GM11168 (cell line): ENCODE measurements at regions not wholly inside any gene's neighbourhood (a gene's known extent, or its start where the extent isn't known, plus 50 kb on each side); places are given as distances from the start of the nearest gene placed in this dataset.

Experiments used
- in situ Hi-C: fragments of 300-500 bp; cut with MboI; formaldehyde crosslinking; loops from one replicate; pipeline ENCODE4 v1.12.0; 2022; ENCODE audit warnings: low sequenced_read_pairs; ENCODE audit not compliant: unreplicated experiment

DNA sequence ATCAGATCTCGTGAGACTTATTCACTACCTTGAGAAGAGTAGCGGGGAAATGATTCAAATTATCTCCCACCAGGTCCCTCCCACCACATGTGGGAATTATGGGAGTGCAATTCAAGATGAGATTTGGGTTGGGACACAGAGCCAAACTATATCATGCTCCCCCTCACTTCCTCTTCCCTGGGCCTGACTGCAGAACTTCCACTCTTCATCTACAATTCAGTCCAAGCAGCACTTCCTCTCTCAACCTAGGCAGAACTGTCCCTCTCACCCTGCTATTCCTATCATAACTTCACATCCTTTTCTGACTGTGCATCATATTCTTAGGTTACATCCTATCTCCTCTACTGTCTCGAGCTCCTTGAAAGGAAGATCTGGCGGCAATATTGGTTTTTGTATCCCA, 184.0 kb upstream of the HDDC2 start:
- in situ Hi-C loops = no loop called here

DNA sequence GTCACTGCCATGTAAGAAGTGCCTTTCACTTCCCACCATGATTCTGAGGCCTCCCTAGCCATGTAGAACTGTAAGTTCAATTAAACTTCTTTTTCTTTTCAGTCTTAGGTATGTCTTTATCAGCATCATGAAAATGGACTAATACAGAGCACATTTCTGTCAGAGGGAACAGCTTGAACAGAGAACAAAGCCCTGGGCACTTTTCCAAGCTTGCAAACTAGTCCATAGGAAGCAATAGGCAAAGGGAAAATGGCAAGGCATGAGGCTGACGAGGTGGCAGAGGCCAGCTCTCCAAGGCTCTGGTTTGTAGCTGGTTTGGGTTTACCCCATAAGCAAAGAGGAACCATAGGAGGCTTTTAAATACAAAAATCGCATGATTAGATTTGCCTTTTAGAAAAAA, 185.1 kb upstream of the HDDC2 start:
- in situ Hi-C loops = no loop called here

DNA sequence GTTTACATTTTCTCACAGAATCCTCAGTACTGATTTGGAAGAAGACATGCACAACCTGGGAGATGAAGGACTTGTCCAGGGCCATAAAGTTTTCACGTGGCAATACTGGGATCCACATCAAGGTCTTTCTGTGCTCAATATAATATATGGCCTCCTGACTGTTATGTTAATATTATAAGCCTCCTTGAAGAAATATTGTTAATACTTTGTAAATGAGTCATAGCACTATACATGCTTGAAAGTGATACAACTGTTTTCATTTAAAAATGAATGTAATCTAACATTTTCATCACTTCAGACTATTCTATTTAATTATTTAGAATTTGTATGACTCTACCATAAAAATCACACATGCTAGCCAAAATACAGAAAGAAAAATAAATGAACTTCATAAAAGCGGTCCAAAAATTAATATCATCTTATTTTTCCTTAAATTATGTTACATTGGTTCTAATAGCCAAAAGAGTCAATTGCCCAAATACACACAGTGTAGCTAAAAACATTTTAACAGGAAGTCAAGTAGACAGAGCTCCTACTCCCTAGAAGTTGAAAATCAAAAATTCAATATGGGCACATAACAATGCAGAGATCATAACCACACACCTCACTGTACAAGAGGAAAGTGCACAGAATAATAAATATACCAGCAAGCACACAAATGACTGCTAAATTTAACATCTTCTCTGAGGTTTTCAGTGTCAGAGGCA, 188.0 kb upstream of the HDDC2 start:
- in situ Hi-C loops = no loop called here

DNA sequence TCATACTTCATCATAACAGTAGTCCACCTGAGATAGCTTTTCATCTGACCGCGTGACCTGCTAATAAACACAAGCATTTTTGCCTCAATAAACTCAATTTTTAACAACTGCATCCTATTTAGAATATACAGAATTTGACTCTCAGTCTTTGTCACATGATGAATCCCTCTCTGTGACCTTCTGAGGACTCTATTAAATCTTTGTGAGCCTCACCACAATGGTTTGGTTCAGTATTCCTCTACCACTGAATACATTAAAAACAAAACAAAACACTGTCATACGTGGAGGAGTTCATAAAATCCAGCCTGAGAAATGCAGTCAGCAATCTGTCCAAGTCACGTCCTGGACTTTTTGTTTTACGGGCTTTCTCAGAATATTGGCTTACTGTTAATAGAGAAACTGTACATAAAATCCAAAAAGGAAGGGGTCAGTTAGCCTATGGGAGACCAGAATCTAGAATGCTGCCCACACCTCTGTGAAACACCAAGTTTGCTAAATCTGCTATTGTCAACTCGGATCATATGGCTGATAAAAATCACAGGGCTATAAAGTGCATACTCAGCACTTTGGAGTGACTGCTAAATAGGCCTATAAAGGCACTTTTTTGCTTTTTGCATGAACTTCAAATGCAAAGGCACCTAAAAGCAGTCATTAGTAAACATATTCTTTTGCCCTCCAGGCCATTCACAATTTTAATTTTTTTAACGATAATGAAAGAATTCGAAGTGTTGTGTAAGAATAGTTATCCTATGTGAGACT, 190.3 kb upstream of the HDDC2 start:
- in situ Hi-C loops = no loop called here

DNA sequence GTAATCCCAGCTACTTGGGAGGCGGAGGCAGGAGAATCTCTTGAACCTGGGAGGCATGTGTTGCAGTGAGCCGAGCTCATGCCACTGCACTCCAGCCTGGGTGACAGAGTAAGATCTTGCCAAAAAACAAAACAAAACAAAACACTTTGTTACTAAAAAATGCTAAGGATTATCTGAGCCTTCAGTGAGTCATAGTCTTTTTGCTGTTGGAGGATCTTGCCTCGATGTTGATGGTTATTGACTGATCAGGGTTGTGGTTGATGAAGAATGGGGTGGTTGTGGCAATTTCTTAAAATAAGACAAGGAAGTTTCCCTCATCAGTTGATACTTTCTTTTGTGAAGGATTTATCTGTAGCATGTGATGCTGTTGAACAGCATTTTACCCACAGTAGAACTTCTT, 196.8 kb upstream of the HDDC2 start:
- in situ Hi-C loops = no loop called here

DNA sequence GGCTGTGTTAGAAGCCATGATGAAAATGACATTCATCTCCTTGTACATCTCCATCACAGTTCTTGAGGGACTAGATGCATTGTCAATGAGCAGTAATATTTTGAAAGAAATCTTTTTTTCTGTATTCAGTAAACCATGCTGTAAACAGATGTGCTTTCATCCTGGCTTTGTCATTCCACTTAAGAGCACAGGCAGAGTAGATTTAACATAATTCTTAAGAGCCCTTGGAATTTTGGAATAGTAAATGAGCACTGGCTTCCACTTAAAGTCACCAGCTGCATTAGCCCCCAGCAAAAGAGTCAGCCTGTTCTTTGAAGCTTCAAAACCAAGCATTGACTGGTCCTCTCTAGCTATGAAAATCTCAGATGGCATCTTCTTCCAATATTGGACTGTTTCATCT, 197.8 kb upstream of the HDDC2 start:
- in situ Hi-C loops = no loop called here

DNA sequence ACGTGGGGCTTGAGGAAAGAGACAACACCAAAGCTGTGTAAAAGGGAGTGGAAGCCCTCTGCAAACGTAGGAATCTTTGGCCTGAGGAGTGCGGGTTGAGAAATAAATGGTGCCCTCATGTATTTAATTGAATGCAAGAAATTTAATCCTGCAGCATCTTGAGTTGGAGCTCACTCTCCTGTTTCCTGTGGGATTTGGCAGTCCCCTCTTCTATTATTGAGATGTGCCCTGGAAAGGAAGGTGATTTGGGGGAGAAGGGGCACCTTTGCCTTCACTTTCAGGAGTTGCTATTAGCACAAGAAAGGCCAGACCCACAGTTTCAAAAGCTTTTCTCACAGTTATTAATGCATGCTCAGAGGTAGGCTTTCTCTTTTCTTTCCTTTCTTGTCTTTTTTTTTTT, 201.4 kb upstream of the HDDC2 start:
- in situ Hi-C loops = loop anchor here (25.0 kb wide), 1 partner anchor 259 kb away; no protein-coding TSS in a partner anchor

DNA sequence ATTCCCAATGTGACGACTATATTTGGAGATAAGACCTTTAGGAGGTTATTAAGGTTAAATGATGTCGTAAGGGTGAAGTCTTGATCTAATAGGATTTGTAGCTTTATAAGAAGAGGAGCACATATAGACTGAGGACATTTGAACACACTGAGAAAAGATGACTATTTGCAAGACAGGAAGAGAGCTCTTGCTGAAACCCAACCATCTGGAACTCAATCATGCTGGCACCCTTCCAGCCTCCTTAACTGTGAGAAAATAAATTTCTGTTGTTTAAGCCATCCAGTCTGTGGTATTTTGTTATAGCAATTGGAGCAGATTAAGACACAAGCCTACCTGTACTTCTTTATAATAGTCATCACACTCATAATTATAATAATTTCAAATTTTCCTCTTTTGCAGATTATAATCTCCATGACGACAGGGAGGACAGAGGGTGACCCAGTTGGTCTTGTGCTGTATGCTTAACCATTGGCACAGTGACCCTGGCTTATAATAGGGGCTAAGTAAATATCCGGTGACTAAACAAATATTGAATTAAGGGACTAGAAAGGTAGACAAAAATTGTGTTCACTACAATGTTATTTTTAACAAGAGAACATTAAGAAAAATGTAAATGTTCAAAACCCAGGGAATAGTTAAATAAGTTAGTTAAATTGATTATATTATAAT, 206.4 kb upstream of the HDDC2 start:
- in situ Hi-C loops = loop anchor here (25.0 kb wide), 1 partner anchor 254 kb away; no protein-coding TSS in a partner anchor

DNA sequence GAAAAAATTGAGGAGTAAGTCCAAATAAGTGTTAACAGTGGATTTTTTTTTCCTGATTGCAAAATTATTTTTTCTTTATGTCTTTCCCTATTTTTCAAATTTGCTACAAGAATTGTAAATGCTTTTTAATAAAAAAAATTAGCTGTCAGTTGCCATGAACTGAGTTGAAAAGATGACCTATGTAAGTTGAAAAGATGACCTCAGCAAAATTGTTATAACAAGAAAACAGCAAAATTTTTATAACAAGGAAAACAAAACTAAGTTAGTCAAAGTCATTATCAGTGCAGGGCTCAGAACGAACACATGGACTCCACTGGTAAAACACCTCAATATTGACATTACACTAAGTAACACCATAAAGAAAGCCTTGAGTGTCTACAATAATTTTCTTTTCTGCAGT, 207.0 kb upstream of the HDDC2 start:
- in situ Hi-C loops = loop anchor here (25.0 kb wide), 1 partner anchor 254 kb away; no protein-coding TSS in a partner anchor

DNA sequence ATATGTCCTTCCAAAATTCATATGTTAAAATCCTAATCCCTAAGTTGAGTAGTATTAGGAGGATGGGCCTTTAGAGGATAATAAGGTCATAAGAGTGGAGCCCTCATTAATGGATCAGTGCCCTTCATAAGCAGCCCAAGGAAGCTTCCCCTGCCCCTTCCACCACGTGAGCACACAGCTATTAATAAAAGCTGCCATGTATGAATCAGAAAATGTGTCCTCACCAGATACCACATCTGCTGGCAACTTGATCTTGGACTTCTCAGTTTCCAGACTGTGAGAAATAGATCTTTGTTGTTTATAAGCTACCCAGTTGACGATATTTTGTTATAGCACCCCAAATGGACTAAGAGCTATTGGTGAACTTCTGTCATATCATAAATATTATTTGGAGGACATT, 207.7 kb upstream of the HDDC2 start:
- in situ Hi-C loops = loop anchor here (25.0 kb wide), 1 partner anchor 253 kb away; no protein-coding TSS in a partner anchor

DNA sequence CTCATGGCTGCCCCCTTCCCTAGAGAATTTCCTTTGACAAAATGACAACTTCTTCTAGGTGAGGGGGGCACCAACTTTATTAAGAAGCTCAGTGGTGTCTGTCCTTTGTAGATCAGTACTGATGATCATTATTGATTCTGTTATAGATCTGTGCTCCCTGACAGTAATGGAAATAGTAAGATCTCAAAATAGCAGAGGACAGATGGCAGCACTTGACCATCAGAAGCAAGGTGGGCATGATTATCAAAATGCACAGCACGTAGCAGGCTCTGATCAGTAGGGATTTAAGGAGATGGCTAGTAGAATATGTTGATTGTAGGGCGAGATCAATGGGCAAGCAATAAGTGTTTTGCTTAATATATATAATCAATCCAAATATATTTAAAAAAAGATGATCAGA, 208.6 kb upstream of the HDDC2 start:
- in situ Hi-C loops = loop anchor here (25.0 kb wide), 1 partner anchor 252 kb away; no protein-coding TSS in a partner anchor

DNA sequence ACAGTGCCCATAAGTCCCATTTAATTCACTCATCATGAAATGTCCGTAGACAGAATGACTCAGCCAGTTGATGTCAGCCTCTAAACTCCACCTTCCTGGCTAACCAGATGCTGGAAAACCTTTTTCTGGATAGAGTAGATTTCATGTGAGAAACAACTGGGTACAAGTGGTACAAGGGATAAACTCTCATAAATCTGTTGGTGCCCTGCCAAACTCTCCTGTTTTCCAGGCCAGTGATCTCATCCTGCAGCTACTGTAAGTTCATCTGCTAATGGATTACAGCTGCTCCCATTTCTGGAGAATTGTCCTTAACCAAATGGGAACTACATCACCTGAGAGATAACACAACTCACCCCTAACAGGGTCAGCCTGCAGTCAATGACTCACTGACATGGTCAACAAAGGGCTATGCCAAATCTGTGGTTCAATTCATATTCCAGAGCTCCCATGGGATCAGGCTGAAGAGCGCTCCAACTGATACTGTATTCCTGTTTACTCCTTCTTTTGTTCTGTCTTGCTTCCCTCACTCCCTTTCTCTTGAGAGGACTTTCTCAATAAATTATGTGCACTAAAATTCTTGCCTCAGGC, 210.1 kb upstream of the HDDC2 start:
- in situ Hi-C loops = loop anchor here (25.0 kb wide), 1 partner anchor 250 kb away; no protein-coding TSS in a partner anchor

DNA sequence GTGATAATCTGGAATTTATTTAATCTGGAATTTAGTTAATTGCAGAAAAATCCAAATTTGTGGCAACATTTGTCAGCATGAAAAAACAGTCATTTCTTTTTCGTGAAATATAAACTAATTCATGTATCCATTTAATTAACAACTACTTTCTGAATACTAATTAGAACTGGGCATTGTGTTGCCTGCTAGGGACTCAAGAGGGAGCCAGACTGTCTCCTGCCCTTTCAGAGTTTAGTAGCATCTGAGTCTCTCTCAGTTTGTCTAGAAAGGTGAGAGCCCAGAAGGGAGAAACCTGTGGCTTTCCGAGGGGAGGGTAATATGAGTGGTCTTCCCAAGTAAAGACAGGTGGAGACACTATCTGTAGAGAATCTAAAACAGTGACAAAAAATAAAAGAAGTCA, 210.9 kb upstream of the HDDC2 start:
- in situ Hi-C loops = loop anchor here (25.0 kb wide), 1 partner anchor 250 kb away; no protein-coding TSS in a partner anchor

DNA sequence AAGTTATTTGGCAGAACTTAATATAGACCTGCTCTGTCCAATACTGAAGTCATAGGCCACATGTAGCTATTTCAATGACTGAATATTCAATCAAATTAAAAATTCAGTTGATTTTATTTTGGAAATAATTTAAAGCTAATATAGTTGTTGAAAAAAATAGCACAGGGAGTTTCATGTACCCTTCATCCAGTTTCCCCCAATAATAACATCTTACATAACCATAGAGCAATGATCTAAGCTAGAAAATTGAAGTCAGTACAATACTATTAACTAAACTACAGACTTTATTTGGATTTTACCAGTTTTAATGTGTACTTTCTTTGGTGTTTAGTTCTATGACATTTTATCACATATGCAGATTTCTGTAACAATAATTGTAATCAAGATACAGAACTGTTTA, 212.2 kb upstream of the HDDC2 start:
- in situ Hi-C loops = loop anchor here (25.0 kb wide), 1 partner anchor 248 kb away; no protein-coding TSS in a partner anchor

DNA sequence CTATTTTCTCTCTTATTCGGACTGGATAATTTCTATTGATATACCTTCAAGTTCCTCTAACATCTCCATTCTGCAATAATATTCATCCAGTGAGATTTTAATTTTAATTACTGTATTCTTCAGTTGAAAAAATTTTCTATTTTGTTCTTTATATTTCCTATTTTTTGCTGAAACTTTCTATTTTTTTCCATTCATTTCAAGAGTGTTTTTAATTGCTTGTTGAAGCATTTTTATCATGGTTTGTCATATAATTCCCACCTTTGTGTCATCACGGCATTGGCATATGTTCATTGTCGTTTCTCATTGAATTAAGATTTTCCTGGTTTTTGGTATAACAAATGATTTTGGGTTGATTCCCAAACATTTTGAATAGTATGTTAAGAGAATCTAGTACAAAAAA, 214.9 kb upstream of the HDDC2 start:
- in situ Hi-C loops = loop anchor here (25.0 kb wide), 1 partner anchor 246 kb away; no protein-coding TSS in a partner anchor

DNA sequence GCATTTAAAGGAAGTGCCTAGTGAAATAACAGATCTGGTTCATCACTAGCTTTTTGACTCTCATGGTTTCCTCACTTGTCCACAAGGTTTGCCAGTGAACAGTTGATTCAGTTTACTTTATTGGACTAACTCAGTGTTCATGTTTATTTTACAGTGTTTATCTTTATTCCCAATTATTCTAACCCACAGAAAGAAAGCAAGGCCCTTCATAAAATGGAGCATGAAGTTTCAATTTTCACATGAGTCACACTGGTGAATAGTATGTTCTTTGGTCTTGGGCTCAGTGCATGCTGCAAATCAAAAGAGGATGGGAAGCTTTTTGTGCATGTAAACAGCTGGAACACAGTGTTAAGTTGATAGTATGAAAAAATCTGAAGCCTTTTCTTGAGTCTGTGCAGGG, 217.6 kb upstream of the HDDC2 start:
- in situ Hi-C loops = loop anchor here (25.0 kb wide), 1 partner anchor 243 kb away; no protein-coding TSS in a partner anchor

DNA sequence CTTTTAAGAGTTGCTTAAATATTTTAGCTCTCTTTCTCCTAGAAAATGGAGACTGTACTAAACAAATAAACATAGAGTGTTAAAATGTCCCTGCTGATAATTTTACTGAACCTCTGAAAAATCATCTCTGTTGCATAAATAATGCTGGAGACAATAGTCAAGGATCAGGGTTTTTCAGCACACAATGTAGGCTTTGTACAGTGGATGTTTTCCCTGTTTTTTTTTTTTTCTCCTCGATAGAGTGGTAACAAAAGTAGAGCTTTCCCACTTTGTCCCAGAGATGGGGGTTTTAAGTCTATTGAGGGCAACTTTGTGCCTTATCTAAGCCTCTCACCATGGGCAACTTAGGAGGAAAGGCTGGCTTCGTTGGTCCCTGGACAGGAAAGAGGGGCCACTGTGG, 222.6 kb upstream of the HDDC2 start:
- in situ Hi-C loops = loop anchor here (25.0 kb wide), 1 partner anchor 238 kb away; no protein-coding TSS in a partner anchor

DNA sequence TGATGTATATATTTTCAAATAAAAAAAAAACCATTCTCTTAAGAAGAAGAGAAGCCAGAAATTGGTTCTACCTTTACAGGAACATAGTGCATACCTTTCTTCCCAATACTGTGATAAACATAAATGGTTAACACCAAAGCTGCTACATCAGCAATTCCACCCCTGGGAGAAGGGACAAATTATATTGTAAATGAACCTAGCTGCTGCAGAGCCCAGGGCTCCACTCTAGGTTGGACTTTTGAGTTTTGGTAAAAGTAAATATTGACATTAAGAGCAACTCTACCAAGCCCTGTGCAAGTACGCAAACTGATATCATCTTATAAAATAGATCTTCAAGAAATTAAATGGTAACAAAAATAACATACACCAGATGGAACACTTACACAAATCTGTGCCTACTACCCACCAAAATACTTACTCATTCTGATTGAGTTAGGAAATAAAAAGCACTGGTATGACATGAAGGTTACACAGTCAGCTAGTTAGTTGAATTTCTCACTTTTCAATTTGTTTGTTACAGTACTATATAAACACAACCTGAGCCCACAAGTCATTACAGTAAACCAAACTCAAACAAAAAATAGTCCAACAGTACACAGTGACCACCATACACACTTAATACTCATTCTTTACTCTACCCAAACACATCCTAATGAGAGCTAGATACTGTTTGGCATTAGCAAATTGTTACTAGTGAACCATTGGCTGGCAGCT, 223.3 kb upstream of the HEY2 start:
- in situ Hi-C loops = no loop called here

DNA sequence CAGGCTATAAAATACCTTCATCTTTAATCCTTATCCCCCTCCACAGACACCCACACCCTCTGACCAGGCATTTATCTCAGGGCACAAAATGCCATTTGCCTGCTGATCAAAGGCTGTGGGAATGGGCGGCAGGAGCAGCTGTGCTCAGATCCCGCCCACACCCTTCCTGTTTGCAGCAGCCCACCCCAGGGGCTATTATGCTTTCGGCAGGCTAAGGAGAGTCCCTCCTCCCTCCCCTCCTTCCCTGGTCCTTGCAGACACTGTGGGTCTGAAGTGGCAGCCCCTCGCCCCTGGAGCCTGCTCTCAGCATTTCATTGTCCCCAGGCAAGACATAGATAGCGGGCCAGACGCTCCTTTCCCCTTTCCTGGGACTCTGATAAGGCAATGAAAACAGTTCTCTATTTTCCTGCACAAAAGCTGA, 220.8 kb upstream of the HEY2 start:
- in situ Hi-C loops = no loop called here

DNA sequence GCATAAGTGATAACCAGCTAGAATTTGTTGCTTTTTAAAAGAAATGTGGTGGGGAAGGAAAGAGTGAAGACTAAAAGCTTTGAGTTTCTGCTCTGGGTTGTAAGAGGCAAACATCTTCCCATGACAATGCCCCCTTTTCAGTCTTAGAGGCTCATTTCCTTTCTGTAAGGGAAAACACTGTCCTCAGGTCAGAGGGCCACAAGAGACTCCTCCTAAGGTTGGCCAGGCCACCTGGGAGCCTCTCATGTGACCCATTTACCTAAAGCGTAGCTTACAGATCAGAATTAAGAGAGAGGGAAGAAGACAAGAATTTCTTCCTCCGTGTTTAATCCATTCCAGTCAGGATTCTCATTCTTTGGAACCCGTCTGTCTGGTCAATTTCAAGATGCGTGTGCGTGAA, 220.4 kb upstream of the HEY2 start:
- in situ Hi-C loops = no loop called here
